HG03103 (cell line): ENCODE measurements at regions not wholly inside any gene's neighbourhood (a gene's known extent, or its start where the extent isn't known, plus 50 kb on each side); places are given as distances from the start of the nearest gene placed in this dataset.

Experiments
- ATAC-seq: cut with Tn5 transposase; IDR thresholded peaks from one replicate; pipeline ENCODE4 v1.9.1; 2021; ENCODE audit warnings: low read depth; ENCODE audit not compliant: unreplicated experiment

DNA sequence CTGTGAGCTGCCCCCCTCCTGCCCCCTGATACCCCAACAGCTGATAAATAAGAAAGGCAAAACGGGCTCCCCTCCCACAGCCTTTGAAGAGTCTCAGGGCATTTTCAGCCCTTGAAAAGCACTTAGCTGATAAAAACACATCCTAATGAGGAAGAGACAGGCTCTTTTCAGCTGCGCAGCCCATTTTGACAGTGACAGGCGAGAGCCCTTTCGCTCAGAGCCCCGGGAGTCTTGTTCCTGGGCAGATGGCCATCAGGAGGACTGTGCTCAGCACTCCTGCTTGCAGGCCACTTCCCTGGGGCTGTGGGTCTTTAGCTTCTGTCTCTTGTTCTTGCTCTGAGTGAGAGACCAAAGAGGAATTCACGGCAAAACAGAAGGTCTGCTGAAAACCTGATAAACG is 757.2 kb downstream of the BRD1 start:
- no peak for ATAC-seq

DNA sequence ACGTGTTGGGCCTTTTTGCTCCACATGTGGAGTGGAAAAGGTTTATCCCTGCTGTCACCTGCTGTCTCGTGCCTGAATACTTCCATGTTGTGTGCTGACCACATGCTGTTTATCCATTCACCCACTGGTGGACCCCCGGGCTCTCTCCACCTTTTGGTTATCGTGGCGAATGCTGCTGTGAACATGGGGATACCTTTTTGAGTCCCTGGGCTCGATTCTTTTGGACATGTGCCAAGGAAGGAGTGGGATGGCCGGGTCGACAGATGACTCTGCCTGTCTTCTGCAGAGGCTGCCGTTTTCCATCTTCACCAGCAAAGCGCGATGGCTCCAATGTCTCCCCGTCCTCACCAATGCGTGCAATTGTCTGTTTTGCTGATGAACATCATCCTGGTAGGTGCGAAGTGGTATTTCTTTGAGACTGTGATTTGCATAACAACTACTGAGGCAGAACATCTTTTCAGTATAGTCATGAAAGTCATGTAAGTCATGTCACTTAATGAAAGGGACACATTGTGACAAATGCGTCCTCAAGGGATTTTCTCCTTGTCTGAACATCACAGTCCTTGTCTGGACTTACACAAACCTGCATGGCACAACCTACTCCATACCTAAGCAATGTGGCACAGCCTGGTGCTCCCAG is 758.7 kb downstream of the BRD1 start:
- ATAC-seq = no peak

DNA sequence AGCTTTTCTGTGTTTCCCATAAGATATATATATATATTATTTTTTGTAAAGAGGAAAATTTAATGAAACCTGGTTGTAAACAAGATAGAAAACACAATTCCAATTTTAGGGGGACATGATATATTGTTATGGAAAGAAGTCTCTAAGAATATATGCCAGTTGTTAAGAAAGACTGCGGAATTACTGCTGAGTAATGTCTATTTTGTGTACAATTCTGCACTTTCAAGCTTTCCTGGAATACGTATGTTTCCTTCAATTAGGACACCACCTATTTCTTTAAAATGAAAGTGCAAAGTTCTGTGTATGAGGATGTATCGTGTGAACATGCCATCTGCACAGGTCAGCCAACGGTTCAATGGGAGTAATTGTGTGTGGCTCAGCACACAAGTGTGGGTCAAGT is 760.2 kb downstream of the BRD1 start:
- no peak for ATAC-seq

GRCh38 chr22:49066619-49067018 is 761.1 kb downstream of the BRD1 start:
- no peak for ATAC-seq

GRCh38 chr22:49064836-49065235 is 762.8 kb downstream of the BRD1 start:
- ATAC-seq = no peak

DNA sequence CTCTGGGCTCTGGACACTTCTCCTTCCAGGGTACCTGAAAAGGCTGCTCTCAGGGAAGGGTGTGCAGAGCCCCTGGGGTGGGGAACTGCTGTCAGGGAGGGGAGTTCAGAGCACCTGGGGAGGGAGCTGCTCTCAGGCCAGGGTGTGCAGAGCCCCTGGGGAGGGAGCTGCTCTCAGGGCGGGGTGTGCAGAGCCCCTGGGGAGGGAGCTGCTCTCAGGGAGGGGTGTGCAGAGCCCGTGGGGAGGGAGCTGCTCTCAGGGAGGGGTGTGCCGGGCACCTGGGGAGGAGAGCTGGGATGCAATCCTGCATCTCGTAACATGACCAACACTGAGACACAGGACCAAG is 764.2 kb downstream of the BRD1 start:
- ATAC-seq = no peak

- no peak for ATAC-seq
These were observed 764.7 kb downstream of the BRD1 start for GRCh38 chr22:49062802-49063544.

DNA sequence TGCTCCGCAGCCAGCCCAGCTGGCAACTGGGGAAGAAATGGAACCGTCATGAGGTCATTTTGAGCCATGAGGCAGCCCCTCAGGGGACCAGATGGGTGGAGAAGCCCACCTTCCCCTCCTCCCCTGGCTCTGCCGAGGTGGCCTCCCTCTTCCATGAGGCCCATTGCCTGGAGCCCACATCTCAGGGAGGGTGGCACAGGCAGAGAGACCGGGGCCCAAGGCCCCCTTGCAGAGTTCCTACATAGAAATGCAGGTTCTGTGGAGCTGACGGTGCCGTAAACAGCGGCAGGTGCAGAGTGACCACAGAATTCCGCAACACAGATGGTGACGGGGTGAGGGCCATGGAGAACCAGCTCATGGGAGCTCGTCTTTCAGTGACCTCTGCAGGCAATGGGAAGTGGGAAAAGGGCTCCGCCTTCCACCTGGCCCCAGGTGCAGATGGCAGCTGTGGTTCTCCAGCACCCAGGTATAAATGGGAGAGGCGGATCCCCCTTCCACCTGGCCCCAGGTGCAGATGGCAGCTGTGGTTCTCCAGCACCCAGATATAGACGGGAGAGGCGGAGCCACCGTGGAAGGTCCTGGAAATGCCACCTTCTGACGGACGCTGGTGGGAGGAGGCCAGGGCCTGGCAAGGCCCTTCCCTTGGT is 765.4 kb downstream of the BRD1 start:
- ATAC-seq = no peak

GRCh38 chr22:49057910-49058309 is 769.8 kb downstream of the BRD1 start:
- no peak for ATAC-seq

DNA sequence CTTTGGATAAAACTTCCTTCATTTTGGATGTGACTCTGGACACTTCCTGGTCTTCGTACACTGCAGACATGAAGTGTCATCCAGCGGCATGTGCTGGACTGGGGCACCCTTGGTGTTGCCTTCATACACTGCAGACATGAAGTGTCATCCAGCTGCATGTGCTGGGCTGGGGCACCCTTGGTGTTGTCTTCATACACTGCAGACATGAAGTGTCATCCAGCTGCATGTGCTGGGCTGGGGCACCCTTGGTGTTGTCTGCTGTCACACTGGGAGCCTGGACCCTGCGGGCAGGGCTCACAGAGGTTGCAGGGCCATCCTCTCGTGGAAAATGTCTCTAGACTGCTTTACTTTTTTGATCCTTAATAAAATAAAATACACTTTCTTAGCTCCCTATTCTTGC is 771.4 kb downstream of the BRD1 start:
- ATAC-seq = no peak

- no peak for ATAC-seq
These were observed 772.3 kb downstream of the BRD1 start for GRCh38 chr22:49055406-49055805.

GRCh38 chr22:49053578-49053977 is 774.1 kb downstream of the BRD1 start:
- ATAC-seq = no peak

- ATAC-seq = no peak
These were observed 775.1 kb downstream of the BRD1 start for GRCh38 chr22:49052560-49052959.

DNA sequence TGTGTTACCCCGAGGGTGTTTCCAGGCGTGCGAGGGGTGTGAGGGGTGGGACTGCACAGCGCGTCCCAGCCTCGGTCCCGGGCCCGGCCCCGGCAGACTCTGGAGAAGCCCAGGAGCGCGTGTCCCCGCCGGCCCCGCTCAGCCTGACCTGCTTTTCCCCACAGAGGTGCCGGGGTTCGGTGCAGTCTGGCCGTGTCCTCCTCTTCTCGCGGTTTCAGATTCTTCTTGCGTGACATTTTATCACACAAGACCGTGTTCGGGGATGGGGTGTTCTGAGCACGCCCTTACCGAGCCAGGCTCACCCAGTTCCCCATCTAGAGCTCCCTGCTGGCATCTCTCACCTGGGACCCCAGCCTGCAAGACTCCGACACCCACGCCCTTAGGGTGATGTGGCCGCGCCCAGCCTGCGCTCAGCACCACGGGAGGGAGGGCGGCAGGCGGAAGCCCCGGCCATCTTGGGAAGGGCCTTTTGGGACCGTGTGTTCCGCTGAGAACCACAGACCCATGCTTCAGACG is 775.6 kb downstream of the BRD1 start:
- ATAC-seq = no peak

DNA sequence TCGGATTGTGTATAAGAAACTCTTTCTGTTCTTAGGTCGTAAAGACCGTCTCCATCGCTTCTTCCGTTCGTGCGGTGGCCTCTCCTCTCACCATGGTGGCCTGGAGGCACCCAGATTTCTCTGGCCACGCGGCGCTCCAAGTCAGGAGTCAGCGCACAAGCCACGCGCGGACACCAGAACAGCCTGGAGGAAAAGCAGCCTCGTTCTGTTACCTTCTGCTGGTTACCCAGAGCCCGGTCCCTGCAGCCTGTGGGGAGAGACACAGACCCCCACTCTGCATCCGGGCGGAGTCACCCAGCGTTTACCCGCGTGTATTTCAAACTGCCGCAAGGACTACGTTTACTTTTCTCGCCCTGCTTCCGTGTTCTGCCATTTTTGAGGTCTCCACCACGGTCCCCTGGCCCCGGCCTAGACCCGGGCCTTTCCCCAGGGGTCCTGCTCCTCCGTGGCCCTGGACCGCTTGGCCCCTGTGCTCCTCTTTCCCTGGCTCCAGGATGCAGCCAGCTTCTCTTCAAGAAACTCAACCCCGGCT is 776.1 kb downstream of the BRD1 start:
- no peak for ATAC-seq

GRCh38 chr22:49049691-49050090 is 778.0 kb downstream of the BRD1 start:
- no peak for ATAC-seq

- ATAC-seq = no peak
These were observed 779.1 kb downstream of the BRD1 start for GRCh38 chr22:49048591-49048990.

- ATAC-seq = no peak
These were observed 780.2 kb downstream of the BRD1 start for GRCh38 chr22:49047447-49047846.

DNA sequence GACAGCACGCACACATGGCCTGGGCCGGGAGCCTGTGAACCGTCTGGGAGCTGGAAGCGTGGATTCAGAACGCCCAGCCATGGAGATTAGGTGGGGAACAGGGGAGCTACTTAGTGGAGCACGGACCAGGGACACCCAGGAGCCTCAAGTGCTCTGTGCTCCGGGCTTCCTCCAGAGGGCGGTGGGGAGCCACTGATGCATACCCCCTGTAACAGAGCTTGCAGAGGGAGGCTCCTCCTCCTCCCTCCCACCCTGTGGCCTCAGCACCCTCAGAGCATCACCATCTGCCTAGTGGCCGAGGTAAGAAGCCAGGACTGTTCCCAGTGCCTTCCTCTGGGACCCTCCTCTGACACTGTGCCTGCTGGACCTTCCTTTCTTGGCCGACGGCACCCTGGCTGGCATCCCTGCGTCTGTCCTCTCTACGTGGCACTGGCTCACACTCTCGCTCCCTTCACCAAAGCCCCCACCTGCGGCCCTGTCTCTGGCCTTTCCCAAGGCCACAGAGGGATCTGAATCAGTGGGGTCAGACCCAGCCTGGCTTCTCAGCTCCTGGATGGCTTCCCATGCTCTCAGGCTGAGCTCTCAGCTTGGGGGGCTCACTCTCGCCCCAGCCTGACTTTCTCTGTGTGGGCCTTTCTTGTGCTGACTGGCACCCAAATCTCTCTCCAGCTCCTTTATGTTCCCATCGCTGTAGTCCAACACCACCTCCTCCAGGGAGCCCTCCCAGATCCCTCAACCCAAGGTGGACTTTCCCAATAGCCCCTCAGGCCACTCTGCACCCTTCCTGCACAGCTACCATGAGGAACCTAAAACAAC is 780.9 kb downstream of the BRD1 start:
- no peak for ATAC-seq

DNA sequence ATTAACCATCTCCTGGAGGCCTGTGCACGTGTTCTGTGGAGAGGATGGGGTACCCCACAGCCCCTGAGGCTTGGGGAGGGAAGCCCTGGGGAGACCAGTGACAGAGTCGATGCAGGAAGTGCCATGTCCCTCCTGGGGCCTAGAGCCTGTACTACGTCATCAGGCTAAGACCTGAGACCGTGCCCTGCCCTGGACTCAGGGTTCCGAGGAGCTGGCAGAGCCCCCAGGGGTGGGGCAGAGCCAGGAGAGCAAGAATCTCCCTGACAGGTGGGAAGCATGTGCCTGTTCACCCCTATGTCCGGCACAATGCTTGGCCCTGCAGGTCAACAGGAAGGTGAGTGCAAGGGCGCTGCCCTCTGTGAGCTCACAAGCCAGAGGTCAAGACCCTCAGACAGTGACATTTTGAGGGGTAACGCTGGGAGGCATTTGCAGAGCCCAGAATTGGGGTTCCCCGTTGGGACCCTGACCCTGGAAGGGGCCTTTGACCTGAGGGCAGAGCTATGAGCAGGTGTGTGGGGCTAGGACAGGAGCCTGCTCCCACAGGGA is 781.6 kb downstream of the BRD1 start:
- ATAC-seq = no peak
